Panc1 (cell line): ENCODE measurements at regions not wholly inside any gene's neighbourhood (a gene's known extent, or its start where the extent isn't known, plus 50 kb on each side); places are given as distances from the start of the nearest gene placed in this dataset.

ENCODE experiments used
- CTCF ChIP-seq: fragments of 450-650 bp; IDR thresholded peaks from 2 replicates; pipeline ENCODE4 v1.5.1; 2017; ENCODE audit warnings: mild to moderate bottlenecking
- SIN3A ChIP-seq: IDR thresholded peaks from 2 replicates; pipeline ENCODE4 v1.6.1; 2012; ENCODE audit warnings: low read depth, mild to moderate bottlenecking, low read length, moderate library complexity, borderline replicate concordance; ENCODE audit not compliant: insufficient read depth
- TF ChIP-seq, protein P1 (sequence below), 2 experiments: IDR thresholded peaks; 2 replicates each; pipeline ENCODE4 v1.6.1; 2011 to 2012; ENCODE audit warnings: low read depth in 2 of 2, control low read depth in 1 of 2, low read length in 1 of 2, mild to moderate bottlenecking in 1 of 2, moderate library complexity in 1 of 2; ENCODE audit not compliant: insufficient read depth in 1 of 2

- no peak for TF ChIP-seq CTCF
- TF ChIP-seq, protein P1, sequence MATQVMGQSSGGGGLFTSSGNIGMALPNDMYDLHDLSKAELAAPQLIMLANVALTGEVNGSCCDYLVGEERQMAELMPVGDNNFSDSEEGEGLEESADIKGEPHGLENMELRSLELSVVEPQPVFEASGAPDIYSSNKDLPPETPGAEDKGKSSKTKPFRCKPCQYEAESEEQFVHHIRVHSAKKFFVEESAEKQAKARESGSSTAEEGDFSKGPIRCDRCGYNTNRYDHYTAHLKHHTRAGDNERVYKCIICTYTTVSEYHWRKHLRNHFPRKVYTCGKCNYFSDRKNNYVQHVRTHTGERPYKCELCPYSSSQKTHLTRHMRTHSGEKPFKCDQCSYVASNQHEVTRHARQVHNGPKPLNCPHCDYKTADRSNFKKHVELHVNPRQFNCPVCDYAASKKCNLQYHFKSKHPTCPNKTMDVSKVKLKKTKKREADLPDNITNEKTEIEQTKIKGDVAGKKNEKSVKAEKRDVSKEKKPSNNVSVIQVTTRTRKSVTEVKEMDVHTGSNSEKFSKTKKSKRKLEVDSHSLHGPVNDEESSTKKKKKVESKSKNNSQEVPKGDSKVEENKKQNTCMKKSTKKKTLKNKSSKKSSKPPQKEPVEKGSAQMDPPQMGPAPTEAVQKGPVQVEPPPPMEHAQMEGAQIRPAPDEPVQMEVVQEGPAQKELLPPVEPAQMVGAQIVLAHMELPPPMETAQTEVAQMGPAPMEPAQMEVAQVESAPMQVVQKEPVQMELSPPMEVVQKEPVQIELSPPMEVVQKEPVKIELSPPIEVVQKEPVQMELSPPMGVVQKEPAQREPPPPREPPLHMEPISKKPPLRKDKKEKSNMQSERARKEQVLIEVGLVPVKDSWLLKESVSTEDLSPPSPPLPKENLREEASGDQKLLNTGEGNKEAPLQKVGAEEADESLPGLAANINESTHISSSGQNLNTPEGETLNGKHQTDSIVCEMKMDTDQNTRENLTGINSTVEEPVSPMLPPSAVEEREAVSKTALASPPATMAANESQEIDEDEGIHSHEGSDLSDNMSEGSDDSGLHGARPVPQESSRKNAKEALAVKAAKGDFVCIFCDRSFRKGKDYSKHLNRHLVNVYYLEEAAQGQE (IDR thresholded peaks at IDR 0.05; ENCODE audit: insufficient read depth in 1 of 2, low read depth in 2 of 2, low read length in 1 of 2): no peak
- TF ChIP-seq SIN3A: no peak
Observed at GRCh38 chr9:78396087-78396486, 99.2 kb downstream of the PSAT1 start.
